Fibroblast of villous mesenchyme (primary cell): ENCODE measurements at regions not wholly inside any gene's neighbourhood (a gene's known extent, or its start where the extent isn't known, plus 50 kb on each side); places are given as distances from the start of the nearest gene placed in this dataset.
"Not testable (repeated sequence)": the region's sequence is repeated elsewhere in the genome, so short reads cannot be mapped to it uniquely, and the experiment has no call there.

Experiments used
- DNase-seq: peaks from one replicate; pipeline ENCODE4 v3.0.0-alpha.2; 2010; ENCODE audit warnings: low read depth
- H3K4me3 ChIP-seq: 2 replicates; pipeline ENCODE4 v1.5.1; 2011; ENCODE audit warnings: low read depth, mild to moderate bottlenecking, low read length
- TF ChIP-seq, protein P1 (sequence below): IDR thresholded peaks from 2 replicates; pipeline ENCODE4 v1.5.1; 2012; ENCODE audit warnings: low read depth, mild to moderate bottlenecking, low read length; ENCODE audit not compliant: insufficient read depth

- DNase-seq: no peak
- no peak overlapping the region for H3K4me3 ChIP-seq
- TF ChIP-seq, protein P1, sequence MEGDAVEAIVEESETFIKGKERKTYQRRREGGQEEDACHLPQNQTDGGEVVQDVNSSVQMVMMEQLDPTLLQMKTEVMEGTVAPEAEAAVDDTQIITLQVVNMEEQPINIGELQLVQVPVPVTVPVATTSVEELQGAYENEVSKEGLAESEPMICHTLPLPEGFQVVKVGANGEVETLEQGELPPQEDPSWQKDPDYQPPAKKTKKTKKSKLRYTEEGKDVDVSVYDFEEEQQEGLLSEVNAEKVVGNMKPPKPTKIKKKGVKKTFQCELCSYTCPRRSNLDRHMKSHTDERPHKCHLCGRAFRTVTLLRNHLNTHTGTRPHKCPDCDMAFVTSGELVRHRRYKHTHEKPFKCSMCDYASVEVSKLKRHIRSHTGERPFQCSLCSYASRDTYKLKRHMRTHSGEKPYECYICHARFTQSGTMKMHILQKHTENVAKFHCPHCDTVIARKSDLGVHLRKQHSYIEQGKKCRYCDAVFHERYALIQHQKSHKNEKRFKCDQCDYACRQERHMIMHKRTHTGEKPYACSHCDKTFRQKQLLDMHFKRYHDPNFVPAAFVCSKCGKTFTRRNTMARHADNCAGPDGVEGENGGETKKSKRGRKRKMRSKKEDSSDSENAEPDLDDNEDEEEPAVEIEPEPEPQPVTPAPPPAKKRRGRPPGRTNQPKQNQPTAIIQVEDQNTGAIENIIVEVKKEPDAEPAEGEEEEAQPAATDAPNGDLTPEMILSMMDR: no peak
Observed at GRCh38 chr12:67716817-67717216, 68.3 kb downstream of the DYRK2 start.

DNA sequence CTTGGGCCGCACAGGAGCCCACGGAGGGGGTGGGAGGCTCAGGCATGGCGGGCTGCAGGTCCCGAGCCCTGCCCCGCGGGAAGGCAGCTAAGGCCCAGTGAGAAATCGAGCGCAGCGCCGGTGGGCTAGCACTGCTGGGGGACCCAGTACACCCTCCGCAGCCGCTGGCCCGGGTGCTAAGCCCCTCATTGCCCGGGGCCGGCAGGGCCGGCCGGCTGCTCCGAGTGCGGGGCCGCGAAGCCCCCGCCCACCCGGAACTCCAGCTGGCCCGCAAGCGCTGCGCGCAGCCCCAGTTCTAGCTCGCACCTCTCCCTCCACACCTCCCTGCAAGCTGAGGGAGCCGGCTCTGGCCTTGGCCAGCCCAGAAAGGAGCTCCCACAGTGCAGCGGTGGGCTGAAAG is 70.8 kb downstream of the DYRK2 start:
- not testable (repeated sequence) for H3K4me3 ChIP-seq, DNase-seq

- TF ChIP-seq, protein P1: no peak
- H3K4me3 ChIP-seq: no peak overlapping the region
- peak; percentile 91 for DNase-seq
Observed at GRCh38 chr12:67720351-67720856, 71.9 kb downstream of the DYRK2 start.

DNA sequence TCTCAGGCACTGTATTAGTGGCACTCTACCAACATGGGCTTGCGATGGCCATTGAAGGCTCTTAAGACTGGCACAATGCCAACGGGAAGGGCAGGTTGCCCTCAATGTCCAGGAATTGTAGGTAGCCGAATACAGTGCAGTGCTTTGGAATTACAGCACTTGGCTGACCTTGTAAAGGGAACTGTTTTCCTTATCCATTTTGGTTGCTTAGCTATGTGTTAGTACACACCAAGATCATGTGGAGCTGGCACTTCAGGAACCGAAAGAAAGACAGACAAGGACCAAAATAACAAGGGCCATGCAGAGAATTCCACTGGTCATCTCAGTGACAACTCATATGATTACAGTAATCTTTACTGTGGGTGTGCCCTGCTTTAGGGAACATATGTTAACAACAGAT is 72.7 kb downstream of the DYRK2 start:
- no peak overlapping the region for H3K4me3 ChIP-seq
- TF ChIP-seq, protein P1: no peak
- peak; percentile 59 for DNase-seq

GRCh38 chr12:67722296-67722695 is 73.8 kb downstream of the DYRK2 start:
- TF ChIP-seq, protein P1: no peak
- no peak overlapping the region for H3K4me3 ChIP-seq
- DNase-seq: no peak

DNA sequence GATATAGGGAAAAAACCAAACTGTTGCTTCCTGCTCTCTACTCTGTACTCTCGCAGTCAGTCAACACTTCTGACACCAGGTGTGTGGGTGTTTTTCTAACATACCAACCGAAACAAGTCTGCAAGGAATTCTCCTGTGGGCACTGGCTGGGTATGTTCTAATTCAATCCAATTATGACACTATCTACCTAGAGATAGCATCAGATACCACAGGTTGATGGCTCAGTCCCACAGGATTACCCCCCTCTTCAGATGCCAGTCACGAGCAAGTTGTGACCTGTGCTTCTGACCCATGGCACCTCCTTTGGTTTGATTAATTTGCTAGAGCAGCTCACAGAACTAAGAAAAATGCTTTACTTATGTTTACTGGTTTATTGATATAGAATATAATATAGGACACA is 78.3 kb downstream of the DYRK2 start:
- H3K4me3 ChIP-seq: no peak overlapping the region
- TF ChIP-seq, protein P1: no peak
- DNase-seq: no peak

DNA sequence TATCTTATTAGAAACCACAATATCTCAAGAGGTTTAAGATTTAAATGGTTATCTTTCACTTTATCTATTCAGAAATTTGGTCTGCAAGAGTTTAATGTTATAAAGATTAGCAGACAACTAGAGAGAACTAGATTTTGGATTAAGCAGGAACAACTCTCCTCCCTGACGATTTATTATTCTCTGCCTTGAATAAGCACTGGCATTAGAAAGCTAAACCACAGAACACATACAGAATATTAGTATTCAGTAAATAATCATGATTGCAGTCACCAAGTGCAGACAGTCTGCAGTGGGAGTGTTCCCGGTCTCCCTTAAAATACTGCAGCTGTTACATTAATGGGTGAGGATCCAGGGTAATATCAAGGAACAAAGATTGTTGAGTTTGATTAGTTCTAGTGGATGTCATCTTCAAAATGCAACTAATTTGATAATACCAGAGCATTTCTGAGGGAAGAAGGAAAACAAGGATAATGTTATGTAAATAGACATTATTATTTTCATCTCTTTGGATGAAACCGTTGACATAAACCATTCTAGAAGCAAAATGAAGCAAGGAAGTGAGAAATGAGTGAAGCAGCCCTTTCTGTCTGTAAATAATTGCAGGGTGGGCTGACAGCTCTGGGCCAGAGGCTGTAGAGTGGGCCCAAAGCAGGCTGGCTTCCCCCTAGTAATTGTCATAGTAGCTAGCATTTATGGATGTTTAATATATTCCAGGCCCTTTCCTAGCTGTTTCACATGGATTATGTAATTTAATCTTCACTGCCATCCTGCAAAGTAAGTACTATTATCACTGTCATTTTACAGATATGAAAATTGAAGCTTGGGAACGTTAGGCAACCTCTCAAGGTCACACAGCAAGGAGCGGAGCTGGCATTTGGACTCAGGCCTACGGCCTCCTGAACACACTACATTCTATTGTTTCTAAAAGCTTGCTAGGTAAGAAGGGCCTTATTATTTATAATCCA is 79.4 kb downstream of the DYRK2 start:
- no peak overlapping the region for H3K4me3 ChIP-seq
- TF ChIP-seq, protein P1: no peak
- peak; percentile 50 for DNase-seq
